ENCODE measurements at regions not wholly inside any gene's neighbourhood (a gene's known extent, or its start where the extent isn't known, plus 50 kb on each side); places are given as distances from the start of the nearest gene placed in this dataset.

GRCh38 chr2:185128996-185129395 is 530.7 kb downstream of the ZNF804A start:
- FAIRE-seq: no peak
- TF ChIP-seq POLR2A (IDR thresholded peaks at IDR 0.05; ENCODE audit: low read depth, low read length): no peak
- DNase-seq (ENCODE audit: insufficient read length, low spot score): no peak

DNA sequence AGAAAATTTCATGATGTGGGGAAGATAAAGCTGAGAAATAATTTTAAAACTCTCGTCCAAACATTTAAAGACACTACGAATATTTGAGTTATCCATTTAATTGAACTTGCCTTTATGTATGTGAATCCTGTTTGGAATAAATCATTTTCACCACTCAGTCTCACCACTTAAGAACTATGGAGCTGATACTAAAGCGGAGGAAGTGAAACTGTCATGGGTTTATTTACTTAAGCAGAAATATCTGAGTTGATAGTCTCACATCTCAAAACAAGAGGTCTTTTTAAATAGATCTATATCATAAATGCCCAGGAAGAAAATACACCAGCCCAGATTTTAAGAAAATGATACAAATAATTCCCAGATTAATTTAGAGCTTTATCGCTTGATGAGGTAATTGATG is 532.4 kb downstream of the ZNF804A start:
- DNase-seq (ENCODE audit: insufficient read length, low spot score) (no peak), FAIRE-seq (no peak)
- no peak for TF ChIP-seq POLR2A (IDR thresholded peaks at IDR 0.05; ENCODE audit: low read depth, low read length)

GRCh38 chr2:185132501-185133041 is 534.2 kb downstream of the ZNF804A start:
- DNase-seq (ENCODE audit: insufficient read length, low spot score): no peak
- TF ChIP-seq POLR2A (IDR thresholded peaks at IDR 0.05; ENCODE audit: low read depth, low read length): no peak
- no peak for FAIRE-seq

DNA sequence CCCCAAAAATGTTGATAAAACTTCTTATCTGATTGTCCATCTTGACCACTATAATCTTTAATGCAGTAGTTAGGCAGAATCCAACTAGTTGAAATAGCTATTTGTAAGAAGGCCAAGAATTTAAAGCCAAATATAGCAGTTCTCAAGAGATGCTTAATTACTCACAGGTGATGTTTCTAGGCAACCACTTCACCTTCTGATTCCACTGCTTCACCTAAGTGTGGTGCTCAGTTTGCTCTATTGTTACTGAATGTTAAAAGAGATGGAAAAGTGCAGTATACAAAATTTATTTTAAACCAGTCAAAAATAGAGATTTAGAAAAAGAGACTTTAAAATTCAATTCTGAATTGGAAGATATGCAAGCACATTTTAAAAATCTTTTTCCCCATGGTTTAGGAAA is 539.4 kb downstream of the ZNF804A start:
- no peak for TF ChIP-seq POLR2A (IDR thresholded peaks at IDR 0.05; ENCODE audit: low read depth, low read length)
- DNase-seq (ENCODE audit: insufficient read length, low spot score) (no peak), FAIRE-seq (no peak)

GRCh38 chr2:185142677-185143076 is 544.3 kb downstream of the ZNF804A start:
- FAIRE-seq (no peak), DNase-seq (ENCODE audit: insufficient read length, low spot score) (no peak)
- TF ChIP-seq POLR2A (IDR thresholded peaks at IDR 0.05; ENCODE audit: low read depth, low read length): no peak

GRCh38 chr2:185144159-185144919 is 546.0 kb downstream of the ZNF804A start:
- no peak for TF ChIP-seq POLR2A (IDR thresholded peaks at IDR 0.05; ENCODE audit: low read depth, low read length)
- DNase-seq (ENCODE audit: insufficient read length, low spot score) (no peak), FAIRE-seq (no peak)

GRCh38 chr2:185145316-185146121 is 547.2 kb downstream of the ZNF804A start:
- DNase-seq (ENCODE audit: insufficient read length, low spot score) (no peak), FAIRE-seq (no peak)
- TF ChIP-seq POLR2A (IDR thresholded peaks at IDR 0.05; ENCODE audit: low read depth, low read length): no peak

DNA sequence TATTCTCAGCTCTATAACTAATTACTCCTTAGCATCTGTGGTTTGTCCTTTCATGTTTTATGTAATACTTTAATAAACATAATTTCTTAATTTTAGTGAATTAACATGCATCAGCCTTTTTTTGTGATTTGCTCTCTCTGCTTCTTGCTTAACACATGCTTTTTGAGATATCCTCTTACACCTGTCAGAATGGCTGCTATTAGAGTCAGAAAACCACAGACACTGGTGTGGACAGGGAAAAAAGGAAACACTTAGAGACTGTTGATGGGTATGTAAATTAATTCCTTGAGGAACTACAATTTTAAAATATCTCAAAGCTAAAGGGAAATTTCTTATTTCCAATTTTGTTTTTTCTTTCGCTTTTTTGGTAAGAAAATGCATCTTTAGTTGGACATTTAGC is 549.0 kb downstream of the ZNF804A start:
- DNase-seq (ENCODE audit: insufficient read length, low spot score): no peak
- TF ChIP-seq POLR2A (IDR thresholded peaks at IDR 0.05; ENCODE audit: low read depth, low read length): no peak
- FAIRE-seq: no peak

- FAIRE-seq (no peak), DNase-seq (ENCODE audit: insufficient read length, low spot score) (no peak)
- TF ChIP-seq POLR2A (IDR thresholded peaks at IDR 0.05; ENCODE audit: low read depth, low read length): no peak
Observed at GRCh38 chr2:185152186-185152585, 553.9 kb downstream of the ZNF804A start.

DNA sequence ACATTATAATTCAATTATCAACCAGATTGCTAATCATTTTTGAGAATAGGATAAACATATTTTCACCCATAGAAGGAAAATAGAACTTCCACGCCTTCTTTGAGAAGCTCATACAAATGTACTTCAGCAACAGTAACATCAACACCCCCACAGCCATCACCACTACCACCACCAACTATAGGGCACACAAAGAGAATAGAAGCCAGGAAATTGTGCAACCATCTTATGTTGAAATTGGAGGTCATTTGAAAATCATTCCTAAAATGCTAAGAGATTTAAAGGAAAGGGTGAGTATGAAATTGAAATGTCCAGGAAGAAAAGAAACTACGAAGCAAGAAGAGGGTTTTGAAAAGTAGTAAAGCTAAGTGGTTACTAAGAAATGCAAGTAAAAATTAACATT is 563.4 kb downstream of the ZNF804A start:
- DNase-seq (ENCODE audit: insufficient read length, low spot score): no peak
- no peak for TF ChIP-seq POLR2A (IDR thresholded peaks at IDR 0.05; ENCODE audit: low read depth, low read length)
- FAIRE-seq: no peak

GRCh38 chr2:185174353-185174752 is 564.3 kb upstream of the FSIP2 start:
- DNase-seq (ENCODE audit: insufficient read length, low spot score): no peak
- TF ChIP-seq POLR2A (IDR thresholded peaks at IDR 0.05; ENCODE audit: low read depth, low read length): no peak
- FAIRE-seq: no peak

DNA sequence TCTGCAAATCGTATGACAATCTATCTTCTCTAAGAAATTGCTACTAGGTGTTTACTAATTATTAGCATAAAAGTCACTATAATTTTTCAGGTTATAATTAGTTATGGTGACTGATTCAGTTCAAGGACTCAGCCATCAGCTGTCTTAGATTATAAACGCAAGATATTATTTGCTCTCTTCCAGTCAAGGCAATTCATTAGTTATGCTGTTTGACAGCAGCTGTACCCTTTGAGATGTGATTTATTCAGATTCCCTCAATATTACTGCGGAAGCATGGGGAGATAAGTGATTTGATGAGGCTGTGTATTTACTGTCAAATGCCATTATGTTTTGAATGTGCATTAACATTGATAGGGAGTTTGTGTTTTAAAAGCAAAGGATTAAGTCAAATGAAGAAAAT is 558.9 kb upstream of the FSIP2 start:
- DNase-seq (ENCODE audit: insufficient read length, low spot score) (no peak), FAIRE-seq (no peak)
- no peak for TF ChIP-seq POLR2A (IDR thresholded peaks at IDR 0.05; ENCODE audit: low read depth, low read length)

GRCh38 chr2:185181901-185182300 is 556.7 kb upstream of the FSIP2 start:
- FAIRE-seq (no peak), DNase-seq (ENCODE audit: insufficient read length, low spot score) (no peak)
- no peak for TF ChIP-seq POLR2A (IDR thresholded peaks at IDR 0.05; ENCODE audit: low read depth, low read length)

- FAIRE-seq (no peak), DNase-seq (ENCODE audit: insufficient read length, low spot score) (no peak)
- TF ChIP-seq POLR2A (IDR thresholded peaks at IDR 0.05; ENCODE audit: low read depth, low read length): no peak
Observed at GRCh38 chr2:185185044-185185443, 553.6 kb upstream of the FSIP2 start.

- TF ChIP-seq POLR2A (IDR thresholded peaks at IDR 0.05; ENCODE audit: low read depth, low read length): no peak
- FAIRE-seq (no peak), DNase-seq (ENCODE audit: insufficient read length, low spot score) (no peak)
Observed at GRCh38 chr2:185187421-185187820, 551.2 kb upstream of the FSIP2 start.
